ENCODE measurements at regions not wholly inside any gene's neighbourhood (a gene's known extent, or its start where the extent isn't known, plus 50 kb on each side); places are given as distances from the start of the nearest gene placed in this dataset.
"Not testable (repeated sequence)": the region's sequence is repeated elsewhere in the genome, so short reads cannot be mapped to it uniquely, and the experiment has no call there.

- no peak overlapping the region for H3K4me3 Mint-ChIP-seq
- peaks cover 16% of the 10 kb centered on the region for H3K4me1 Mint-ChIP-seq (ENCODE audit: low read depth)
- no peaks in the 10 kb centered on the region for H3K27me3 Mint-ChIP-seq (ENCODE audit: low read depth)
- H3K9me3 Mint-ChIP-seq = peaks cover 3 to 5% of the 10 kb centered on the region in 2 donors
- no peak overlapping the region for H3K27ac Mint-ChIP-seq
- ATAC-seq (replicated peaks in 1 of 2) (no peak), DNase-seq (no peak)
- H3K36me3 Mint-ChIP-seq (ENCODE audit: insufficient read depth in 2 of 2) = peaks cover 4 to 5% of the 10 kb centered on the region in 2 donors
Measured at GRCh38 chr2:62334009-62334408, 138.1 kb downstream of the B3GNT2 start.

GRCh38 chr2:62330959-62331358 lies 135.0 kb downstream of the B3GNT2 start:
- Mint-ChIP-seq H3K27me3 (ENCODE audit: low read depth) (no peaks in the 10 kb centered on the region), H3K36me3 (ENCODE audit: insufficient read depth in 2 of 2) (peaks cover 4 to 5% of the 10 kb centered on the region in 2 donors), H3K4me3 (no peak overlapping the region), H3K9me3 (peaks cover 5 to 7% of the 10 kb centered on the region in 2 donors), H3K4me1 (ENCODE audit: low read depth) (peaks cover 16% of the 10 kb centered on the region), H3K27ac (no peak overlapping the region)
- DNase-seq (no peak), ATAC-seq (replicated peaks in 1 of 2) (no peak)

GRCh38 chr2:62329797-62330196 lies 133.9 kb downstream of the B3GNT2 start:
- Mint-ChIP-seq H3K27ac (no peak overlapping the region), H3K4me1 (ENCODE audit: low read depth) (peaks cover 16% of the 10 kb centered on the region), H3K4me3 (no peak overlapping the region), H3K27me3 (ENCODE audit: low read depth) (no peaks in the 10 kb centered on the region), H3K9me3 (peaks cover 7 to 8% of the 10 kb centered on the region in 2 donors), H3K36me3 (ENCODE audit: insufficient read depth in 2 of 2) (peaks cover 4 to 5% of the 10 kb centered on the region in 2 donors)
- ATAC-seq (replicated peaks in 1 of 2) (no peak), DNase-seq (no peak)

GRCh38 chr2:62326735-62327134 lies 130.8 kb downstream of the B3GNT2 start:
- ATAC-seq (replicated peaks in 1 of 2) (no peak), DNase-seq (no peak)
- no peak overlapping the region for H3K4me3 Mint-ChIP-seq
- H3K36me3 Mint-ChIP-seq (ENCODE audit: insufficient read depth in 2 of 2) = peaks cover 5 to 7% of the 10 kb centered on the region in 2 donors
- H3K9me3 Mint-ChIP-seq = peaks cover 7 to 8% of the 10 kb centered on the region in 2 donors
- no peak overlapping the region for H3K27ac Mint-ChIP-seq
- H3K4me1 Mint-ChIP-seq (ENCODE audit: low read depth) = peaks cover 5% of the 10 kb centered on the region
- no peaks in the 10 kb centered on the region for H3K27me3 Mint-ChIP-seq (ENCODE audit: low read depth)

GRCh38 chr2:62325398-62325797 lies 129.5 kb downstream of the B3GNT2 start:
- ATAC-seq (replicated peaks in 1 of 2) = no peak
- H3K36me3 Mint-ChIP-seq (ENCODE audit: insufficient read depth in 2 of 2) = peaks cover 4 to 7% of the 10 kb centered on the region in 2 donors
- H3K4me1 Mint-ChIP-seq (ENCODE audit: low read depth) = peaks cover 17% of the 10 kb centered on the region
- H3K9me3 Mint-ChIP-seq = peaks cover 6 to 7% of the 10 kb centered on the region in 2 donors
- no peaks in the 10 kb centered on the region for H3K27me3 Mint-ChIP-seq (ENCODE audit: low read depth)
- no peak overlapping the region for H3K4me3 Mint-ChIP-seq
- no peak overlapping the region for H3K27ac Mint-ChIP-seq
- no peak for DNase-seq

- Mint-ChIP-seq H3K27ac (peak overlapping the region; percentile 58), H3K9me3 (peaks cover 2 to 3% of the 10 kb centered on the region in 2 donors), H3K4me1 (ENCODE audit: low read depth) (peaks cover 24% of the 10 kb centered on the region), H3K36me3 (ENCODE audit: insufficient read depth in 2 of 2) (peaks cover 0 to 3% of the 10 kb centered on the region in 2 donors), H3K4me3 (peak overlapping the region; percentile 32 to 71), H3K27me3 (ENCODE audit: low read depth) (no peaks in the 10 kb centered on the region)
- DNase-seq (no peak), ATAC-seq (replicated peaks in 1 of 2) (peak; percentile 32 to 67)
Measured at GRCh38 chr2:62321380-62322289, 125.7 kb downstream of the B3GNT2 start.

- H3K9me3 Mint-ChIP-seq = peaks cover 0 to 3% of the 10 kb centered on the region in 2 donors
- peak overlapping the region; percentile 24 to 64 for H3K4me3 Mint-ChIP-seq
- H3K4me1 Mint-ChIP-seq (ENCODE audit: low read depth) = peaks cover 24% of the 10 kb centered on the region
- no peak for DNase-seq
- ATAC-seq (replicated peaks in 1 of 2) = peak; percentile 34 to 45
- H3K27me3 Mint-ChIP-seq (ENCODE audit: low read depth) = no peaks in the 10 kb centered on the region
- H3K27ac Mint-ChIP-seq = no peak overlapping the region
- peaks cover 0 to 3% of the 10 kb centered on the region in 2 donors for H3K36me3 Mint-ChIP-seq (ENCODE audit: insufficient read depth in 2 of 2)
Measured at GRCh38 chr2:62320657-62321357, 124.9 kb downstream of the B3GNT2 start.

GRCh38 chr2:62320137-62320536 lies 124.2 kb downstream of the B3GNT2 start:
- not testable (repeated sequence) for H3K9me3 Mint-ChIP-seq; ATAC-seq (replicated peaks in 1 of 2); H3K36me3 Mint-ChIP-seq (ENCODE audit: insufficient read depth in 2 of 2); H3K27me3 Mint-ChIP-seq (ENCODE audit: low read depth); H3K27ac Mint-ChIP-seq; DNase-seq; H3K4me3 Mint-ChIP-seq
- peaks cover 24% of the 10 kb centered on the region for H3K4me1 Mint-ChIP-seq (ENCODE audit: low read depth)

GRCh38 chr2:62319070-62319469 lies 123.2 kb downstream of the B3GNT2 start:
- Mint-ChIP-seq H3K27ac (peak overlapping the region; percentile 16), H3K36me3 (ENCODE audit: insufficient read depth in 2 of 2) (no peaks in the 10 kb centered on the region), H3K9me3 (no peaks in the 10 kb centered on the region), H3K4me3 (peak overlapping the region in 1 of 2 donors; percentile 11), H3K4me1 (ENCODE audit: low read depth) (peaks cover 32% of the 10 kb centered on the region), H3K27me3 (ENCODE audit: low read depth) (no peaks in the 10 kb centered on the region)
- DNase-seq (no peak), ATAC-seq (replicated peaks in 1 of 2) (no peak)

- Mint-ChIP-seq H3K36me3 (ENCODE audit: insufficient read depth in 2 of 2) (no peaks in the 10 kb centered on the region), H3K4me3 (no peak overlapping the region), H3K4me1 (ENCODE audit: low read depth) (peaks cover 37% of the 10 kb centered on the region), H3K27ac (no peak overlapping the region), H3K27me3 (ENCODE audit: low read depth) (no peaks in the 10 kb centered on the region), H3K9me3 (no peaks in the 10 kb centered on the region)
- DNase-seq = no peak
- ATAC-seq (replicated peaks in 1 of 2) = no peak
Measured at GRCh38 chr2:62315476-62315875, 119.6 kb downstream of the B3GNT2 start.

GRCh38 chr2:62314291-62314690 lies 118.4 kb downstream of the B3GNT2 start:
- Mint-ChIP-seq H3K27ac (peak overlapping the region; percentile 77), H3K9me3 (no peaks in the 10 kb centered on the region), H3K27me3 (ENCODE audit: low read depth) (no peaks in the 10 kb centered on the region), H3K36me3 (ENCODE audit: insufficient read depth in 2 of 2) (no peaks in the 10 kb centered on the region), H3K4me3 (peak overlapping the region; percentile 66 to 74), H3K4me1 (ENCODE audit: low read depth) (peaks cover 48% of the 10 kb centered on the region)
- no peak for DNase-seq
- no peak for ATAC-seq (replicated peaks in 1 of 2)

- Mint-ChIP-seq H3K36me3 (ENCODE audit: insufficient read depth in 2 of 2) (no peaks in the 10 kb centered on the region), H3K4me1 (ENCODE audit: low read depth) (peaks cover 49% of the 10 kb centered on the region), H3K4me3 (peak overlapping the region; percentile 66 to 74), H3K9me3 (no peaks in the 10 kb centered on the region), H3K27ac (peak overlapping the region; percentile 77), H3K27me3 (ENCODE audit: low read depth) (no peaks in the 10 kb centered on the region)
- ATAC-seq (replicated peaks in 1 of 2) (peak; percentile 74 to 82), DNase-seq (peak; percentile 52 to 67)
Measured at GRCh38 chr2:62313449-62314227, 117.7 kb downstream of the B3GNT2 start.

Measured in activated T-cell treated with anti-CD3 and anti-CD28 coated beads, Interleukin-2, amount 50 U/mL, for 72 hours (primary cell).